ENCODE measurements at regions not wholly inside any gene's neighbourhood (a gene's known extent, or its start where the extent isn't known, plus 50 kb on each side); places are given as distances from the start of the nearest gene placed in this dataset.

- no peak for DNase-seq (ENCODE audit: low read depth in 1 of 2, low spot score in 1 of 2)
Measured at GRCh38 chr6:78492351-78493017, 374.9 kb upstream of the IRAK1BP1 start.

GRCh38 chr6:78500299-78501089 lies 366.9 kb upstream of the IRAK1BP1 start:
- Histone ChIP-seq H3K27ac (replicated peaks) (no peak overlapping the region), H3K27me3 (ENCODE audit: insufficient read depth, poor library complexity, severe bottlenecking) (no peaks in the 10 kb centered on the region), H3K4me3 (replicated peaks; ENCODE audit: insufficient read depth, low read length) (no peak overlapping the region)
- TF ChIP-seq POLR2AphosphoS5 (IDR thresholded peaks at IDR 0.05; ENCODE audit: low read depth) (no peak), SPI1 (IDR thresholded peaks at IDR 0.05; ENCODE audit: borderline replicate concordance, low read depth) (no peak), REST (IDR thresholded peaks at IDR 0.05; ENCODE audit: insufficient replicate concordance, low read depth) (no peak), CTCF (IDR thresholded peaks at IDR 0.05; ENCODE audit: insufficient read depth, low read length) (no peak), GABPA (IDR thresholded peaks at IDR 0.05; ENCODE audit: low read depth) (no peak)
- DNase-seq (ENCODE audit: low read depth in 1 of 2, low spot score in 1 of 2): no peak

More at GRCh38 chr6:78492351-78493017, 374.9 kb upstream of the IRAK1BP1 start:
- Histone ChIP-seq H3K27me3 (ENCODE audit: insufficient read depth, poor library complexity, severe bottlenecking) (no peaks in the 10 kb centered on the region), H3K27ac (replicated peaks) (no peak overlapping the region), H3K4me3 (replicated peaks; ENCODE audit: insufficient read depth, low read length) (no peak overlapping the region)
- TF ChIP-seq REST (IDR thresholded peaks at IDR 0.05; ENCODE audit: insufficient replicate concordance, low read depth) (no peak), GABPA (IDR thresholded peaks at IDR 0.05; ENCODE audit: low read depth) (no peak), POLR2AphosphoS5 (IDR thresholded peaks at IDR 0.05; ENCODE audit: low read depth) (no peak), SPI1 (IDR thresholded peaks at IDR 0.05; ENCODE audit: borderline replicate concordance, low read depth) (no peak), CTCF (IDR thresholded peaks at IDR 0.05; ENCODE audit: insufficient read depth, low read length) (no peak)

DNA sequence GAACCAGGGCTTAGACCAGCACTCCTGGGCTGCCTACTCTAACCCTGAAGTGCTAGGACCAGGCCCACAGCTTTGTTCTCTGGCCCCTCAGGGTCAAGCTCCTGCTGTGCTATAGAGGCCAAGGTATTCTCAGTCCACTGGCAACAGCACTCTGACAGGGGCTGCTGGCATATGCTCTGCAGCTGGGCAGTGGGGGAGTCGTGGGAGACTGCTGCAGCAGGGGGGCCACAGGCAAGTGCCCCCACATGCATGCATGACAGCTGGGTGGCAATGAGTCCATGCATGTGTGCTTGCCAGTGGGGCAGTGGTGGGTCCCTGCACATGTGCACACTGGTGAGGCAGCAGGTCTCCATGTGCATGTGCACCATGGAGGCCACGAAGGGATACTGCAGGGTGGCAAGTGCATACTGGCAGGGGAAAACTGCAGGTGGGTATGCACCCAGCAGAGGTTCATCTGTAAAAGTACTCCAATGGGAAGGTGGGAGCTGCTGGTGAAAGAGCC lies 364.9 kb upstream of the IRAK1BP1 start:
- TF ChIP-seq SPI1 (IDR thresholded peaks at IDR 0.05; ENCODE audit: borderline replicate concordance, low read depth): no peak
- no peak for TF ChIP-seq REST (IDR thresholded peaks at IDR 0.05; ENCODE audit: insufficient replicate concordance, low read depth)
- TF ChIP-seq POLR2AphosphoS5 (IDR thresholded peaks at IDR 0.05; ENCODE audit: low read depth): no peak
- TF ChIP-seq CTCF (IDR thresholded peaks at IDR 0.05; ENCODE audit: insufficient read depth, low read length): no peak
- TF ChIP-seq GABPA (IDR thresholded peaks at IDR 0.05; ENCODE audit: low read depth): no peak
- Histone ChIP-seq H3K4me3 (replicated peaks; ENCODE audit: insufficient read depth, low read length) (no peak overlapping the region), H3K27me3 (ENCODE audit: insufficient read depth, poor library complexity, severe bottlenecking) (no peaks in the 10 kb centered on the region), H3K27ac (replicated peaks) (no peak overlapping the region)
- DNase-seq (ENCODE audit: low read depth in 1 of 2, low spot score in 1 of 2): no peak
